Transverse colon (tissue), 4 donors: ENCODE measurements at regions not wholly inside any gene's neighbourhood (a gene's known extent, or its start where the extent isn't known, plus 50 kb on each side); places are given as distances from the start of the nearest gene placed in this dataset.

Source experiments
- DNase-seq: peaks from one replicate; pipeline ENCODE4 v3.0.0-alpha.2; 2019
- H3K27ac ChIP-seq, 4 donors: fragments of 200-600 bp; sonication (generic); 2 replicates each; pipeline ENCODE4 v1.5.1; 2016 to 2018; ENCODE audit warnings: inconsistent platforms in 4 of 4
- H3K27me3 ChIP-seq: fragments of 200-600 bp; sonication (generic); 2 replicates; pipeline ENCODE4 v1.5.1; 2017; ENCODE audit warnings: inconsistent platforms
- H3K36me3 ChIP-seq, 4 donors: fragments of 200-600 bp; sonication (generic); 2 replicates each; pipeline ENCODE4 v1.5.1; 2017 to 2019; ENCODE audit warnings: inconsistent platforms in 4 of 4
- H3K4me1 ChIP-seq, 4 donors: fragments of 200-600 bp; sonication (generic); 2 replicates each; pipeline ENCODE4 v1.5.1; 2017 to 2020; ENCODE audit warnings: inconsistent platforms in 4 of 4
- H3K4me3 ChIP-seq, 4 donors: fragments of 200-600 bp; sonication (generic); 1 replicate in 1 of 4; 2 replicates in 3 of 4; pipeline versions ENCODE4 v1.5.1 to v1.6.1; 2017 to 2019; ENCODE audit warnings: inconsistent platforms in 4 of 4
- H3K9me3 ChIP-seq, 2 donors: fragments of 200-600 bp; sonication (generic); 2 replicates each; pipeline ENCODE4 v1.5.1; 2017 to 2019; ENCODE audit warnings: inconsistent platforms in 2 of 2
- EP300 ChIP-seq: sonication (generic); formaldehyde crosslinking; IDR thresholded peaks from one replicate; pipeline ENCODE4 v1.6.1; 2017; ENCODE audit warnings: antibody characterized with exemption, low read depth
- POLR2A ChIP-seq: fragments of 450-650 bp; IDR thresholded peaks from one replicate; pipeline ENCODE4 v1.6.1; 2016; ENCODE audit warnings: antibody characterized with exemption, mild to moderate bottlenecking, moderate library complexity
- POLR2AphosphoS5 ChIP-seq, 3 donors: sonication (generic); formaldehyde crosslinking; IDR thresholded peaks; one replicate each; pipeline ENCODE4 v1.6.1; 2016; ENCODE audit warnings: antibody characterized with exemption in 3 of 3
- WGBS, 2 donors: methylation state at CpG; one replicate each; pipeline ENCODE4 v1.1.5; 2018; ENCODE audit warnings: low coverage in 1 of 2; 5-methylcytosine and 5-hydroxymethylcytosine counted together
- in situ Hi-C, 4 donors: fragments of 200-750 bp; cut with MboI; loops; one replicate each; pipeline versions ENCODE4 v1.15.0 to v1.15.1; 2017; ENCODE audit warnings: low sequenced_read_pairs in 3 of 4, low pct_ligation_motif_present in 1 of 4, low pct_unique_long_range_greater_than_20kb in 1 of 4
- intact Hi-C: fragments of 100-400 bp; cut with DNase I; formaldehyde crosslinking; loops from one replicate; pipeline ENCODE4 v1.15.1; 2023; ENCODE audit warnings: low total_unique reads
- TF ChIP-seq, protein P1 (sequence below), 5 experiments: fragments of 200-600 bp in 3 of 5; fragments of 450-650 bp in 2 of 5; sonication (generic) in 3 of 5; IDR thresholded peaks; 1 replicate in 2 of 5; 2 replicates in 3 of 5; pipeline ENCODE4 v1.5.1; 2016 to 2017; ENCODE audit warnings: antibody characterized with exemption in 5 of 5, inconsistent platforms in 3 of 5, mild to moderate bottlenecking in 2 of 5, moderate library complexity in 1 of 5

- in situ Hi-C loops, result no loop called here
- intact Hi-C loops, result no loop called here
- no peak for DNase-seq
Measured at GRCh38 chr16:54870151-54870550, 60.5 kb upstream of the IRX5 start.

DNA sequence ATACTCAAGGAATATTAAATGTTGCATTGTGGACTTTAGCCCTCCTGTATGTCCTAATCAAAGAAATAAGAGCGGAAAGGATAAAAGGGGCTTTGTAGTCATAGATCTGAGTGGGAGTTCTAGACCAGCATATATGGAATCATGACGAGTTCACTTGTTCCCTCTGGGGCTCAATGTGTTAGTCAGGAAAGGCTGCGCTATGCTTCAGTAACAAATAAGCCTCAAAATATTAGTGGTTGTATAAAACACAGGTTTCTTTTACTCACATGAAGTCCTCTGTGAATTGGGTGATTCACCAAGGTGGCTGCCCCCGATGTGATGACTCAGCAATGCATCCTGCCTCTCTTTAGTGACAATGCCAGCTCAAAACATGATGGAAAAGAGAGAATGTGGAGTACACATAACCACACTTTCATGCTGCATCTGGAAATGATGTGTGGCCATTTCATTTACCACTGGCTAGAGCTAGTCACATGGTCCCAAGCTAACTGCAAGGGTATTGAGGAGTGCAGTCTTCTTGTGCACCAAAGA is 63.3 kb upstream of the IRX5 start:
- Histone ChIP-seq H3K4me3 (no peak overlapping the region), H3K4me1 (no peaks in the 10 kb centered on the region), H3K27ac (no peak overlapping the region), H3K9me3 (no peaks in the 10 kb centered on the region), H3K27me3 (no peaks in the 10 kb centered on the region), H3K36me3 (no peaks in the 10 kb centered on the region)
- WGBS, 2 donors, result 76 to 83% methylated on average over 3 to 4 of the region's 4 CpGs
- intact Hi-C loops, result no loop called here
- TF ChIP-seq POLR2AphosphoS5 (IDR thresholded peaks at IDR 0.05) (no peak), EP300 (no peak), POLR2A (no peak)
- TF ChIP-seq, protein P1, sequence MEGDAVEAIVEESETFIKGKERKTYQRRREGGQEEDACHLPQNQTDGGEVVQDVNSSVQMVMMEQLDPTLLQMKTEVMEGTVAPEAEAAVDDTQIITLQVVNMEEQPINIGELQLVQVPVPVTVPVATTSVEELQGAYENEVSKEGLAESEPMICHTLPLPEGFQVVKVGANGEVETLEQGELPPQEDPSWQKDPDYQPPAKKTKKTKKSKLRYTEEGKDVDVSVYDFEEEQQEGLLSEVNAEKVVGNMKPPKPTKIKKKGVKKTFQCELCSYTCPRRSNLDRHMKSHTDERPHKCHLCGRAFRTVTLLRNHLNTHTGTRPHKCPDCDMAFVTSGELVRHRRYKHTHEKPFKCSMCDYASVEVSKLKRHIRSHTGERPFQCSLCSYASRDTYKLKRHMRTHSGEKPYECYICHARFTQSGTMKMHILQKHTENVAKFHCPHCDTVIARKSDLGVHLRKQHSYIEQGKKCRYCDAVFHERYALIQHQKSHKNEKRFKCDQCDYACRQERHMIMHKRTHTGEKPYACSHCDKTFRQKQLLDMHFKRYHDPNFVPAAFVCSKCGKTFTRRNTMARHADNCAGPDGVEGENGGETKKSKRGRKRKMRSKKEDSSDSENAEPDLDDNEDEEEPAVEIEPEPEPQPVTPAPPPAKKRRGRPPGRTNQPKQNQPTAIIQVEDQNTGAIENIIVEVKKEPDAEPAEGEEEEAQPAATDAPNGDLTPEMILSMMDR (IDR thresholded peaks at IDR 0.05), result no peak
- DNase-seq, result no peak
- in situ Hi-C loops, result no loop called here

More at GRCh38 chr16:54870151-54870550, 60.5 kb upstream of the IRX5 start:
- Histone ChIP-seq H3K36me3 (no peaks in the 10 kb centered on the region), H3K27me3 (no peaks in the 10 kb centered on the region), H3K4me1 (no peaks in the 10 kb centered on the region), H3K27ac (no peak overlapping the region), H3K4me3 (no peak overlapping the region), H3K9me3 (no peaks in the 10 kb centered on the region)
- WGBS, 2 donors, result 71 to 78% methylated on average over 2 of the region's 2 CpGs
- TF ChIP-seq POLR2A (no peak), EP300 (no peak), POLR2AphosphoS5 (IDR thresholded peaks at IDR 0.05) (no peak)
- TF ChIP-seq, protein P1 (IDR thresholded peaks at IDR 0.05), result no peak

DNA sequence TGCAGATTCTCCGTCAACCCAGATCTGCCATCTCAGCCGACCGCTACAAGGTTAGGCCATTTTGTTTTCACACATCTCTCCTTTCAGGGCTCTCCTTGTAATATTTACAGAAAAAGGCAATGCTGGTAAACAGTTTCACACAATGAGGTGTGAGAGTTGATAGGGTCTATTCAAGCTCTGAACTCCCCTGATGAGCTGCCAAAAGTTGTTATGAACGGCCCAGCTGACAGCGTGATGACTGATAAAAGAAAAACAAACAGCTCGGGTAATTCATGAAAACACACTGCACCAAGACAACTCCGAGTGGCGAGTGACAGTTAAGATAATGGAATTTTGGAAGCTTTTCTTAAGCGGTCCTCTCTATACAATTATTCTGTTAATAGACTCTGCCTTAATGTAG is 68.1 kb upstream of the IRX5 start:
- Histone ChIP-seq H3K27me3 (no peaks in the 10 kb centered on the region), H3K9me3 (no peaks in the 10 kb centered on the region), H3K4me3 (no peak overlapping the region), H3K36me3 (no peaks in the 10 kb centered on the region), H3K27ac (no peak overlapping the region), H3K4me1 (no peaks in the 10 kb centered on the region)
- TF ChIP-seq, protein P1 (IDR thresholded peaks at IDR 0.05), result no peak
- TF ChIP-seq POLR2A, result no peak
- intact Hi-C loops, result no loop called here
- DNase-seq, result no peak
- in situ Hi-C loops, result no loop called here
- 50% methylated on average over 9 of the region's 9 CpGs for whole genome bisulfite sequencing, 2 donors

DNA sequence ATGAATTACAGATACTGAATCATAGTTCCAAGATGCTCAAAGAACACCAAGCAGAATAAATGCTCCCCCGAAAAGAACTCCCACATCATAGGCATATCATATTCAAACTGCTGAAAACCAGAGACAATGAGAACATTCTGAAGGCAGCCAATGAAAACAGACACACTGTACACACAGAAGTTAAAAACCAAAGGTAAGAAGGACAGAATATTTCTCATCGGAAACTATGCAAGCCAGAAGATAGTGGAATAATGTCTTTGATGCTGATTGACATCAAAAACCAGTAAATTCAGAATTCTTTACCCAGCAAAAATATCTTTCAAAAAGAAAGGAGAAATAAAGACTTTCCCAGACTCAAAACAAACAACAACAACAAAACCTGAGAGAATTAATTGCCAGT is 73.8 kb upstream of the IRX5 start:
- H3K36me3 ChIP-seq, result no peaks in the 10 kb centered on the region
- no peak for DNase-seq
- H3K27ac ChIP-seq, result no peak overlapping the region
- H3K9me3 ChIP-seq, result peaks cover 0 to 7% of the 10 kb centered on the region in 2 donors
- intact Hi-C loops, result no loop called here
- WGBS, 2 donors, result 94 to 100% methylated on average over 2 of the region's 2 CpGs
- no peaks in the 10 kb centered on the region for H3K27me3 ChIP-seq
- in situ Hi-C loops, result no loop called here
- H3K4me1 ChIP-seq, result no peaks in the 10 kb centered on the region
- H3K4me3 ChIP-seq, result no peak overlapping the region
- TF ChIP-seq POLR2A, result no peak
- no peak for TF ChIP-seq EP300
- TF ChIP-seq, protein P1 (IDR thresholded peaks at IDR 0.05), result no peak
- no peak for TF ChIP-seq POLR2AphosphoS5 (IDR thresholded peaks at IDR 0.05)
